HCT116 (cell line): ENCODE measurements at regions not wholly inside any gene's neighbourhood (a gene's known extent, or its start where the extent isn't known, plus 50 kb on each side); places are given as distances from the start of the nearest gene placed in this dataset.

Experiments
- CEBPB ChIP-seq: IDR thresholded peaks from 2 replicates; pipeline ENCODE4 v1.6.1; 2012; ENCODE audit warnings: low read depth
- POLR2A ChIP-seq: IDR thresholded peaks from 2 replicates; pipeline ENCODE4 v1.7.0; 2011; ENCODE audit warnings: borderline replicate concordance; ENCODE audit not compliant: insufficient read depth, insufficient read length; ENCODE audit errors: extremely low read depth
- POLR2AphosphoS5 ChIP-seq: IDR thresholded peaks from 2 replicates; pipeline ENCODE4 v1.6.1; 2011; ENCODE audit warnings: mild to moderate bottlenecking, low read depth, low read length, moderate library complexity
- TF ChIP-seq, protein P1 (sequence below), 3 experiments: fragments of 200-600 bp in 1 of 3; sonication (generic) in 1 of 3; IDR thresholded peaks in 2 of 3; conservative IDR thresholded peaks in 1 of 3; 2 replicates each; pipeline ENCODE4 v1.5.1; 2012 to 2017; ENCODE audit warnings: low read depth in 2 of 3, low read length in 2 of 3, antibody characterized with exemption in 1 of 3, borderline replicate concordance in 1 of 3, control low read depth in 1 of 3, mild to moderate bottlenecking in 1 of 3, mixed read lengths in 1 of 3, mixed run types in 1 of 3, moderate library complexity in 1 of 3; ENCODE audit not compliant: insufficient read depth in 1 of 3

DNA sequence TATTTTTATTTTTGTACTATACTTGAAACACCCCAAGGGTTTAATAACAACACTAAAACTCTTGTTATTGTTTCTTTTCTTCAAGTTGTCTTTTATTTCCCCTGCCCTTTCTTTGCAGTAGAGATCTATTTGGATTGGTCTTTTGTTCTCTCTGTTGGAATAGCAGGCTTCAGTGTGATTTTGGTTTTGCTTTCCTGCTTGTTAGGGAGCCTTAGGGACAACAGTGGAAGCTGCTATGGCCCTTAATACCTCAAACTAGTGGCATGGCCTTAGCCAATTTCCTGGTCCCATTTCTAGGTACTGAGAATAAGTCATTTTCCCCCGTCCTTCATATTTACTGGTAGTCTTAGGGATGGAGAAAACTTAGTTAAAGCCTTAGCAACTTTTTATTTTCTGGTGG is 535.4 kb upstream of the NDST4 start:
- TF ChIP-seq, protein P1, sequence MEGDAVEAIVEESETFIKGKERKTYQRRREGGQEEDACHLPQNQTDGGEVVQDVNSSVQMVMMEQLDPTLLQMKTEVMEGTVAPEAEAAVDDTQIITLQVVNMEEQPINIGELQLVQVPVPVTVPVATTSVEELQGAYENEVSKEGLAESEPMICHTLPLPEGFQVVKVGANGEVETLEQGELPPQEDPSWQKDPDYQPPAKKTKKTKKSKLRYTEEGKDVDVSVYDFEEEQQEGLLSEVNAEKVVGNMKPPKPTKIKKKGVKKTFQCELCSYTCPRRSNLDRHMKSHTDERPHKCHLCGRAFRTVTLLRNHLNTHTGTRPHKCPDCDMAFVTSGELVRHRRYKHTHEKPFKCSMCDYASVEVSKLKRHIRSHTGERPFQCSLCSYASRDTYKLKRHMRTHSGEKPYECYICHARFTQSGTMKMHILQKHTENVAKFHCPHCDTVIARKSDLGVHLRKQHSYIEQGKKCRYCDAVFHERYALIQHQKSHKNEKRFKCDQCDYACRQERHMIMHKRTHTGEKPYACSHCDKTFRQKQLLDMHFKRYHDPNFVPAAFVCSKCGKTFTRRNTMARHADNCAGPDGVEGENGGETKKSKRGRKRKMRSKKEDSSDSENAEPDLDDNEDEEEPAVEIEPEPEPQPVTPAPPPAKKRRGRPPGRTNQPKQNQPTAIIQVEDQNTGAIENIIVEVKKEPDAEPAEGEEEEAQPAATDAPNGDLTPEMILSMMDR (IDR thresholded peaks at IDR 0.05 in 2 of 3, conservative IDR thresholded peaks at IDR 0.05 in 1 of 3; ENCODE audit: borderline replicate concordance in 1 of 3, insufficient read depth in 1 of 3, low read depth in 2 of 3, low read length in 2 of 3) = no peak
- TF ChIP-seq POLR2AphosphoS5 = no peak
- TF ChIP-seq POLR2A = no peak
- TF ChIP-seq CEBPB = no peak
